Calu3 (cell line): ENCODE measurements at regions not wholly inside any gene's neighbourhood (a gene's known extent, or its start where the extent isn't known, plus 50 kb on each side); places are given as distances from the start of the nearest gene placed in this dataset.

Source experiments
- BruUV-seq: library from RNA; stranded (reverse); fragments of 400-500 nt; replicated peaks from 2 replicates; lab custom pipeline; 2021; lab: Mats Ljungman, UMichigan
- CTCF ChIA-PET: fragments of 300-600 bp; sonication (Branson Sonifier 250); formaldehyde crosslinking; loops from one replicate; lab custom pipeline; 2022; ENCODE audit warnings: antibody characterized with exemption; lab: Charles Lee
- DNase-seq: peaks from one replicate; pipeline ENCODE4 v3.0.0; 2022
- H3K27ac Mint-ChIP-seq: one replicate; pipeline ENCODE4 v1.8.0; 2022; ENCODE audit warnings: mixed read lengths; ENCODE audit not compliant: unreplicated experiment
- H3K27me3 Mint-ChIP-seq: one replicate; pipeline ENCODE4 v1.8.0; 2022; ENCODE audit warnings: mixed read lengths; ENCODE audit not compliant: unreplicated experiment
- H3K36me3 Mint-ChIP-seq: one replicate; pipeline ENCODE4 v1.8.0; 2022; ENCODE audit warnings: mild to moderate bottlenecking, moderate library complexity, mixed read lengths; ENCODE audit not compliant: insufficient read depth, unreplicated experiment
- H3K4me1 Mint-ChIP-seq: one replicate; pipeline ENCODE4 v1.8.0; 2022; ENCODE audit warnings: mild to moderate bottlenecking, low read depth, mixed read lengths; ENCODE audit not compliant: unreplicated experiment
- H3K4me3 Mint-ChIP-seq: one replicate; pipeline ENCODE4 v1.8.0; 2022; ENCODE audit warnings: mild to moderate bottlenecking, low read depth, moderate library complexity, mixed read lengths; ENCODE audit not compliant: unreplicated experiment
- H3K9me3 Mint-ChIP-seq: one replicate; pipeline ENCODE4 v1.8.0; 2022; ENCODE audit warnings: low read depth, mixed read lengths; ENCODE audit not compliant: unreplicated experiment
- CTCF ChIP-seq: fragments of 200-600 bp; IDR thresholded peaks from one replicate; pipeline ENCODE4 v1.8.0; 2022; ENCODE audit warnings: antibody characterized with exemption; ENCODE audit not compliant: unreplicated experiment
- intact Hi-C: fragments of 100-400 bp; cut with micrococcal nuclease; formaldehyde crosslinking; loops from one replicate; pipeline ENCODE4 v1.10.0; 2022; ENCODE audit not compliant: unreplicated experiment

DNA sequence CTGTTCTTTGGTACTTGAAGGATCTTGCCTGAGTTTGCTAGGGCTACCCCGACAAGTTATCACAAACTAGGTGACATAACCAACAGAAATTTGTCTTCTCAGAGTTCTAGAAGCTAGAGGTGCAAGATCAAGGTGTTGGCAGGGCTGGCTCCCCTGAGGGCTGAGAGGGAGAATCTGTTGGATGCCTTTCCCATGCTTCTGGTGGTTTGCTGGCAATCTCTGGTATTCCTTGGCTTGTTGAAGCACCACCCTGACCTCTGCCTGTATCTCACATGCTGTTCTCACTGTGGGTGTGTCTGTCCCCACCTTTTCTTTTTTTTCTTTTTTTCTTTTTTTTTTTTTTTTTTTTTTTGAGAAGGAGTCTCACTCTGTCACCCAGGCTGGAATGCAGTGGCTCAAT is 81.2 kb downstream of the VCPKMT start:
- DNase-seq = no peak
- H3K27me3 Mint-ChIP-seq = no peaks in the 10 kb centered on the region
- H3K4me3 Mint-ChIP-seq = no peak overlapping the region
- peaks cover 14% of the 10 kb centered on the region for H3K4me1 Mint-ChIP-seq
- CTCF ChIA-PET = no interaction called here
- H3K36me3 Mint-ChIP-seq = no peaks in the 10 kb centered on the region
- H3K9me3 Mint-ChIP-seq = no peaks in the 10 kb centered on the region
- H3K27ac Mint-ChIP-seq = no peak overlapping the region
- intact Hi-C loops = no loop called here
- BruUV-seq = no TSS peak
- no peak for TF ChIP-seq CTCF

DNA sequence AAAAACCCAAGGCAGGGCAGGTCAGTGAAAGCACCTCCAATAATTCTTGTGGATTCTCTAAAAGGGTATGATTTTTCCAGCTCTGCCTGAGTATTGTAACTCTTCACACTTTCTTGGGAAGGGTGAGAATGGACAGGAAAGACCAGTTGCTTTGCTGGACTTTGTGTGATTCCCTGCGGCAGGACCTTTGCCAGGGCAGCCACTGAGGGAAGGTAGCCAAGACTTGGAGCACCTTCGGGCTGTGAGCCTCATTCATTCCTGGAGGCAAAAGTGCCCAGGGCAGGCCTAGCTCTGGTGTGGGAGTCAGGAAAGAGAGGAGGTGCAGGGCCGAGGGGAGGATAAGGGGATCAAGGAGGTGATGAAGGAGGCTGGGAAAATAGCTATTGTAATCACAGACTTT is 80.2 kb downstream of the VCPKMT start:
- Mint-ChIP-seq H3K27ac (no peak overlapping the region), H3K4me3 (no peak overlapping the region), H3K4me1 (peaks cover 24% of the 10 kb centered on the region), H3K9me3 (no peaks in the 10 kb centered on the region), H3K27me3 (no peaks in the 10 kb centered on the region), H3K36me3 (no peaks in the 10 kb centered on the region)
- DNase-seq = no peak
- intact Hi-C loops = no loop called here
- CTCF ChIA-PET = interaction anchor here (0.6 kb wide), 1 partner anchor 20 kb away, joined by 3 read pairs; no protein-coding TSS in a partner anchor
- no TSS peak for BruUV-seq
- no peak for TF ChIP-seq CTCF

GRCh38 chr14:50036637-50037036 is 79.7 kb downstream of the VCPKMT start:
- no peak for TF ChIP-seq CTCF
- H3K9me3 Mint-ChIP-seq = no peaks in the 10 kb centered on the region
- CTCF ChIA-PET = interaction anchor here (0.6 to 0.8 kb wide), 2 partner anchors 20 to 33 kb away, joined by 3 read pairs; no protein-coding TSS in a partner anchor
- no peaks in the 10 kb centered on the region for H3K27me3 Mint-ChIP-seq
- no peak for DNase-seq
- H3K4me1 Mint-ChIP-seq = peaks cover 24% of the 10 kb centered on the region
- no peak overlapping the region for H3K4me3 Mint-ChIP-seq
- H3K27ac Mint-ChIP-seq = no peak overlapping the region
- no peaks in the 10 kb centered on the region for H3K36me3 Mint-ChIP-seq
- intact Hi-C loops = no loop called here
- BruUV-seq = no TSS peak

GRCh38 chr14:50037240-50037639 is 79.1 kb downstream of the VCPKMT start:
- CTCF ChIA-PET = interaction anchor here (0.8 kb wide), 1 partner anchor 34 kb away, joined by 3 read pairs; no protein-coding TSS in a partner anchor
- TF ChIP-seq CTCF = no peak
- H3K27ac Mint-ChIP-seq = no peak overlapping the region
- no TSS peak for BruUV-seq
- no peak for DNase-seq
- H3K9me3 Mint-ChIP-seq = no peaks in the 10 kb centered on the region
- peaks cover 24% of the 10 kb centered on the region for H3K4me1 Mint-ChIP-seq
- no peaks in the 10 kb centered on the region for H3K36me3 Mint-ChIP-seq
- H3K27me3 Mint-ChIP-seq = no peaks in the 10 kb centered on the region
- no peak overlapping the region for H3K4me3 Mint-ChIP-seq
- intact Hi-C loops = no loop called here
